ENCODE measurements at regions not wholly inside any gene's neighbourhood (a gene's known extent, or its start where the extent isn't known, plus 50 kb on each side); places are given as distances from the start of the nearest gene placed in this dataset.

- CTCF ChIA-PET = no interaction called here
- H3K4me2 ChIP-seq (ENCODE audit: low read length) = no peak overlapping the region
These were observed 606.3 kb upstream of the CDH11 start for GRCh38 chr16:65728167-65728566.

More at GRCh38 chr16:65728167-65728566, 606.3 kb upstream of the CDH11 start:
- intact Hi-C loops (cut with micrococcal nuclease) = no loop called here
- POLR2A ChIA-PET = no interaction called here
- TF ChIP-seq ZBTB33 (IDR thresholded peaks at IDR 0.05; ENCODE audit: extremely low read depth, insufficient replicate concordance, low read length) (no peak), SP1 (IDR thresholded peaks at IDR 0.05; ENCODE audit: low read depth) (no peak), FOSL1 (IDR thresholded peaks at IDR 0.05; ENCODE audit: low read depth) (no peak), SIN3A (IDR thresholded peaks at IDR 0.05; ENCODE audit: low read depth) (no peak), EZH2phosphoT487 (IDR thresholded peaks at IDR 0.05; ENCODE audit: borderline replicate concordance) (no peak), REST (IDR thresholded peaks at IDR 0.05; ENCODE audit: low read depth) (no peak), EGR1 (IDR thresholded peaks at IDR 0.05; ENCODE audit: low read depth) (no peak), SRF (IDR thresholded peaks at IDR 0.05; ENCODE audit: low read depth) (no peak), POLR2AphosphoS5 (IDR thresholded peaks at IDR 0.05; ENCODE audit: low read depth, low read length) (no peak), YY1 (IDR thresholded peaks at IDR 0.05; ENCODE audit: extremely low read depth, insufficient replicate concordance, low read depth, low read length) (no peak), JUND (IDR thresholded peaks at IDR 0.05) (no peak), CBX3 (IDR thresholded peaks at IDR 0.05; ENCODE audit: low read depth) (no peak), CTCF (IDR thresholded peaks at IDR 0.05 in 2 of 3, conservative IDR thresholded peaks at IDR 0.05 in 1 of 3; ENCODE audit: borderline replicate concordance in 1 of 3, insufficient read depth in 1 of 3, low read depth in 2 of 3, low read length in 2 of 3) (no peak), CEBPB (IDR thresholded peaks at IDR 0.05; ENCODE audit: low read depth) (no peak), EZH2 (IDR thresholded peaks at IDR 0.05) (no peak), MAX (IDR thresholded peaks at IDR 0.05) (no peak), ELF1 (IDR thresholded peaks at IDR 0.05; ENCODE audit: borderline replicate concordance, low read depth) (no peak), RAD21 (IDR thresholded peaks at IDR 0.05; ENCODE audit: low read depth) (no peak)
- RAD21 ChIA-PET (ENCODE audit: low non-redundant PET in 1 of 2, low total read pairs in 2 of 2, uncharacterized antibody in 2 of 2, unreplicated experiment in 2 of 2) = no interaction called here
- BruUV-seq (replicated peaks) = no TSS peak
- no peaks in the 10 kb centered on the region for H3K9me2 ChIP-seq (ENCODE audit: insufficient read depth)
- H3K9me3 ChIP-seq (ENCODE audit: control insufficient read depth in 1 of 2, insufficient read depth in 1 of 2, low read depth in 1 of 2, low read length in 2 of 2) = no peaks in the 10 kb centered on the region
- H2AFZ ChIP-seq (ENCODE audit: low read depth, low read length, poor library complexity, severe bottlenecking) = no peak overlapping the region
- no peak overlapping the region for H3K9ac ChIP-seq (ENCODE audit: low read length)
- no peaks in the 10 kb centered on the region for H3K36me3 ChIP-seq (ENCODE audit: control insufficient read depth in 1 of 2, insufficient read depth in 2 of 2, low read length in 2 of 2)
- no peaks in the 10 kb centered on the region for H3K79me2 ChIP-seq (ENCODE audit: insufficient read depth, low read length)
- H4K20me1 ChIP-seq (ENCODE audit: insufficient read depth) = no peaks in the 10 kb centered on the region
- no peaks in the 10 kb centered on the region for H3K4me1 ChIP-seq (ENCODE audit: control insufficient read depth in 1 of 2, insufficient read depth in 2 of 2, low read length in 2 of 2)
- no peak overlapping the region for H3K4me3 ChIP-seq (replicated peaks in 1 of 2; ENCODE audit: low read depth in 1 of 2, low read length in 2 of 2)
- no peak for ATAC-seq
- H3K27me3 ChIP-seq (ENCODE audit: insufficient read depth, low read length) = no peaks in the 10 kb centered on the region
- H3K27ac ChIP-seq (ENCODE audit: low read depth, low read length) = no peak overlapping the region
- no peak for DNase-seq (ENCODE audit: low read depth, low spot score)
